HepG2 (cell line): ENCODE measurements at regions not wholly inside any gene's neighbourhood (a gene's known extent, or its start where the extent isn't known, plus 50 kb on each side); places are given as distances from the start of the nearest gene placed in this dataset.
A peak's percentile ranks its signal among the peaks of the same experiment; 100 is the strongest.

Experiments
- AHR ChIP-seq: IDR thresholded peaks from 2 replicates; pipeline ENCODE4 v1.6.1; 2018; ENCODE audit warnings: missing genetic modification reagents, missing compliant biosample characterization
- BRD4 ChIP-seq: sonication (generic); formaldehyde crosslinking; IDR thresholded peaks from 2 replicates; pipeline ENCODE4 v1.4.0; 2020; ENCODE audit warnings: missing genetic modification reagents
- FOXM1 ChIP-seq: sonication (generic); formaldehyde crosslinking; IDR thresholded peaks from 2 replicates; pipeline ENCODE4 v1.5.0; 2020; ENCODE audit warnings: missing genetic modification reagents
- GATAD2A ChIP-seq: IDR thresholded peaks from 2 replicates; pipeline ENCODE4 v1.6.1; 2016
- GPN1 ChIP-seq: sonication (generic); formaldehyde crosslinking; IDR thresholded peaks from 2 replicates; pipeline ENCODE4 v1.5.1; 2020; ENCODE audit warnings: missing genetic modification reagents, borderline replicate concordance
- HOXA3 ChIP-seq: sonication (generic); formaldehyde crosslinking; IDR thresholded peaks from 2 replicates; pipeline ENCODE4 v1.5.0; 2020; ENCODE audit warnings: missing genetic modification reagents
- KLF16 ChIP-seq, 2 experiments: sonication (generic) in 1 of 2; formaldehyde crosslinking in 1 of 2; IDR thresholded peaks; 2 replicates each; pipeline versions ENCODE4 v1.6.1 to v1.8.0; 2016 to 2023; ENCODE audit warnings: missing genetic modification reagents in 2 of 2, missing compliant biosample characterization in 1 of 2
- MAFG ChIP-seq: sonication (generic); formaldehyde crosslinking; IDR thresholded peaks from 2 replicates; pipeline ENCODE4 v1.5.1; 2020; ENCODE audit warnings: mild to moderate bottlenecking, missing genetic modification reagents
- MYNN ChIP-seq: sonication (generic); formaldehyde crosslinking; IDR thresholded peaks from 2 replicates; pipeline ENCODE4 v1.4.0; 2020; ENCODE audit warnings: mild to moderate bottlenecking, low read depth, missing genetic modification reagents
- NFATC3 ChIP-seq: sonication (generic); formaldehyde crosslinking; IDR thresholded peaks from 2 replicates; pipeline ENCODE4 v1.5.1; 2020; ENCODE audit warnings: mild to moderate bottlenecking, missing genetic modification reagents
- SP140L ChIP-seq: sonication (generic); formaldehyde crosslinking; IDR thresholded peaks from 2 replicates; pipeline ENCODE4 v1.4.0; 2020; ENCODE audit warnings: missing genetic modification reagents, borderline replicate concordance
- TBL1XR1 ChIP-seq: fragments of 150-350 bp; IDR thresholded peaks from 2 replicates; pipeline ENCODE4 v1.6.1; 2014; ENCODE audit warnings: borderline replicate concordance, low read length; ENCODE audit not compliant: partially characterized antibody
- TBX3 ChIP-seq: fragments of 450-650 bp; IDR thresholded peaks from 2 replicates; pipeline ENCODE4 v1.6.1; 2017; ENCODE audit warnings: antibody characterized with exemption, mild to moderate bottlenecking, inconsistent platforms, borderline replicate concordance
- ZNF441 ChIP-seq: sonication (generic); formaldehyde crosslinking; IDR thresholded peaks from 2 replicates; pipeline ENCODE4 v1.7.0; 2021; ENCODE audit warnings: missing genetic modification reagents, borderline replicate concordance
- ZNF484 ChIP-seq: sonication (generic); formaldehyde crosslinking; IDR thresholded peaks from 2 replicates; pipeline ENCODE4 v1.5.1; 2020; ENCODE audit warnings: mild to moderate bottlenecking, low read depth, missing genetic modification reagents, borderline replicate concordance
- ZNF510 ChIP-seq: sonication (generic); formaldehyde crosslinking; IDR thresholded peaks from 2 replicates; pipeline ENCODE4 v1.4.0; 2020; ENCODE audit warnings: low read depth, mild to moderate bottlenecking, missing genetic modification reagents
- ZNF644 ChIP-seq: IDR thresholded peaks from 2 replicates; pipeline ENCODE4 v1.6.1; 2016; ENCODE audit warnings: low read depth
- ZSCAN21 ChIP-seq: sonication (generic); formaldehyde crosslinking; IDR thresholded peaks from 2 replicates; pipeline ENCODE4 v1.8.0; 2022; ENCODE audit warnings: mild to moderate bottlenecking, missing genetic modification reagents, moderate library complexity, borderline replicate concordance
- TF ChIP-seq, protein P1 (sequence below): sonication (generic); formaldehyde crosslinking; IDR thresholded peaks from 2 replicates; pipeline ENCODE4 v1.5.0; 2020; ENCODE audit warnings: mild to moderate bottlenecking, missing genetic modification reagents
- TF ChIP-seq, protein P2 (sequence below): sonication (generic); formaldehyde crosslinking; conservative IDR thresholded peaks from 2 replicates; pipeline ENCODE4 v1.4.0; 2020; ENCODE audit warnings: missing genetic modification reagents
- TF ChIP-seq, protein P3 (sequence below): sonication (generic); formaldehyde crosslinking; IDR thresholded peaks from 2 replicates; pipeline ENCODE4; 2020; ENCODE audit warnings: missing genetic modification reagents, mild to moderate bottlenecking, borderline replicate concordance
- TF ChIP-seq, protein P4 (sequence below): sonication (generic); formaldehyde crosslinking; IDR thresholded peaks from 2 replicates; pipeline ENCODE4 v1.4.0; 2020; ENCODE audit warnings: mild to moderate bottlenecking, missing genetic modification reagents, borderline replicate concordance

DNA sequence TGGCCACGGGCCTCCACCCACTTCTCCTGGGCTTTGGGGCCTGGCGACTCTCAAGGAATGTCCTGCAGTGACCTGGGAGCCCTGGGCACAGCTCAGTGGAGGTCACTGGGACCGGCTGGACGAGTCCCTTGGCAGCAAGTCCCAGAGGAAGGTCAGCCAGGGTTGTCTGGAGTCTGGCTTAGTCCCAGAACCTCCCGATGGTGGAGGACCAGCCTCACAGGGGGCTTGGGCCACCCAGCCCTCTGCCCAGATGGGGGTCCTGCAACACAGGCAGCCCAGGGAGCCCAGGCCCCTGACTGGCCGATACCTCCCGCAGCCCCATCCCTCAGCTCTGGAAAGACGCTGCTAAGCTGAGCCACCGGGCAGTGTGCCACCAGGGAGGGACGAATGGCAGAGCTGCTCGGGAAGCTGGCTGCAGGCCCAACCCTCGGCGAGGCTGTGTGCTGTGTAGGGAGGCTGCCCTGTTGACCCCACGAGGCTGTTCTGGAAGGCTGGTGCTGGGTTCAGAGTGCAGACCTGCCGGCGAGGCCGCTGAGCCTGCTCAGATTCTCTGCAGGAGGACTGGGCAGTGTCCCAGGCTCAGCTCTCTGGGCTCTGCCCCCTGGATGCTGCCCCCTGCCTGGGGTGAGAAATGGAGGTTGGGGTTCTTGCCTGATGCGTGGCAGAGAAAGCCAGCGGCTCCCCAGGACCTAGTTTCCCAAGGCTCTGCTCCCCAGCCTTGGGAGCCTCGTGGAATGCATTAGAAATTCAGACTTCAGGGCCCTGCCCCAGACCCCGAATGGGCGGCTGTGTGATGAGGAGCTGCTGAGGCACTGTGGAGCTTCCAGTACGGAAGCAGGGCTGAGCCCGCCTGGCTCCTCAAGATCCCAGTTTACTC lies 61.7 kb downstream of the ADRA2C start (continued):
- TF ChIP-seq, protein P1, sequence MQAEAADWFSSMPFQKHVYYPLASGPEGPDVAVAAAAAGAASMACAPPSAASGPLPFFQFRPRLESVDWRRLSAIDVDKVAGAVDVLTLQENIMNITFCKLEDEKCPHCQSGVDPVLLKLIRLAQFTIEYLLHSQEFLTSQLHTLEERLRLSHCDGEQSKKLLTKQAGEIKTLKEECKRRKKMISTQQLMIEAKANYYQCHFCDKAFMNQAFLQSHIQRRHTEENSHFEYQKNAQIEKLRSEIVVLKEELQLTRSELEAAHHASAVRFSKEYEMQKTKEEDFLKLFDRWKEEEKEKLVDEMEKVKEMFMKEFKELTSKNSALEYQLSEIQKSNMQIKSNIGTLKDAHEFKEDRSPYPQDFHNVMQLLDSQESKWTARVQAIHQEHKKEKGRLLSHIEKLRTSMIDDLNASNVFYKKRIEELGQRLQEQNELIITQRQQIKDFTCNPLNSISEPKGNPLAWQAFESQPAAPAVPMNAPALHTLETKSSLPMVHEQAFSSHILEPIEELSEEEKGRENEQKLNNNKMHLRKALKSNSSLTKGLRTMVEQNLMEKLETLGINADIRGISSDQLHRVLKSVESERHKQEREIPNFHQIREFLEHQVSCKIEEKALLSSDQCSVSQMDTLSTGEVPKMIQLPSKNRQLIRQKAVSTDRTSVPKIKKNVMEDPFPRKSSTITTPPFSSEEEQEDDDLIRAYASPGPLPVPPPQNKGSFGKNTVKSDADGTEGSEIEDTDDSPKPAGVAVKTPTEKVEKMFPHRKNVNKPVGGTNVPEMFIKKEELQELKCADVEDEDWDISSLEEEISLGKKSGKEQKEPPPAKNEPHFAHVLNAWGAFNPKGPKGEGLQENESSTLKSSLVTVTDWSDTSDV (CRISPR knock-in tag): no peak
- TF ChIP-seq TBL1XR1: no peak
- no peak; the same call in 1 of the 2 replicates for TF ChIP-seq ZNF484 (CRISPR knock-in tag)
- peak; percentile 98 for TF ChIP-seq ZSCAN21 (CRISPR knock-in tag)
- TF ChIP-seq FOXM1: no peak
- TF ChIP-seq ZNF510 (CRISPR knock-in tag): no peak
- TF ChIP-seq AHR (CRISPR knock-in tag): no peak
- peak; percentile 82 for TF ChIP-seq ZNF644
- TF ChIP-seq, protein P2, sequence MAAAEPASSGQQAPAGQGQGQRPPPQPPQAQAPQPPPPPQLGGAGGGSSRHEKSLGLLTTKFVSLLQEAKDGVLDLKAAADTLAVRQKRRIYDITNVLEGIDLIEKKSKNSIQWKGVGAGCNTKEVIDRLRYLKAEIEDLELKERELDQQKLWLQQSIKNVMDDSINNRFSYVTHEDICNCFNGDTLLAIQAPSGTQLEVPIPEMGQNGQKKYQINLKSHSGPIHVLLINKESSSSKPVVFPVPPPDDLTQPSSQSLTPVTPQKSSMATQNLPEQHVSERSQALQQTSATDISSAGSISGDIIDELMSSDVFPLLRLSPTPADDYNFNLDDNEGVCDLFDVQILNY (CRISPR knock-in tag): no peak
- TF ChIP-seq ZNF441: peak; percentile 79; the same call in 1 of the 2 replicates
- TF ChIP-seq GATAD2A (CRISPR knock-in tag): peak; percentile 89
- TF ChIP-seq, protein P3, sequence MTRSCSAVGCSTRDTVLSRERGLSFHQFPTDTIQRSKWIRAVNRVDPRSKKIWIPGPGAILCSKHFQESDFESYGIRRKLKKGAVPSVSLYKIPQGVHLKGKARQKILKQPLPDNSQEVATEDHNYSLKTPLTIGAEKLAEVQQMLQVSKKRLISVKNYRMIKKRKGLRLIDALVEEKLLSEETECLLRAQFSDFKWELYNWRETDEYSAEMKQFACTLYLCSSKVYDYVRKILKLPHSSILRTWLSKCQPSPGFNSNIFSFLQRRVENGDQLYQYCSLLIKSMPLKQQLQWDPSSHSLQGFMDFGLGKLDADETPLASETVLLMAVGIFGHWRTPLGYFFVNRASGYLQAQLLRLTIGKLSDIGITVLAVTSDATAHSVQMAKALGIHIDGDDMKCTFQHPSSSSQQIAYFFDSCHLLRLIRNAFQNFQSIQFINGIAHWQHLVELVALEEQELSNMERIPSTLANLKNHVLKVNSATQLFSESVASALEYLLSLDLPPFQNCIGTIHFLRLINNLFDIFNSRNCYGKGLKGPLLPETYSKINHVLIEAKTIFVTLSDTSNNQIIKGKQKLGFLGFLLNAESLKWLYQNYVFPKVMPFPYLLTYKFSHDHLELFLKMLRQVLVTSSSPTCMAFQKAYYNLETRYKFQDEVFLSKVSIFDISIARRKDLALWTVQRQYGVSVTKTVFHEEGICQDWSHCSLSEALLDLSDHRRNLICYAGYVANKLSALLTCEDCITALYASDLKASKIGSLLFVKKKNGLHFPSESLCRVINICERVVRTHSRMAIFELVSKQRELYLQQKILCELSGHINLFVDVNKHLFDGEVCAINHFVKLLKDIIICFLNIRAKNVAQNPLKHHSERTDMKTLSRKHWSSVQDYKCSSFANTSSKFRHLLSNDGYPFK (CRISPR knock-in tag): peak; percentile 58; the same call in 1 of the 2 replicates
- TF ChIP-seq, protein P4, sequence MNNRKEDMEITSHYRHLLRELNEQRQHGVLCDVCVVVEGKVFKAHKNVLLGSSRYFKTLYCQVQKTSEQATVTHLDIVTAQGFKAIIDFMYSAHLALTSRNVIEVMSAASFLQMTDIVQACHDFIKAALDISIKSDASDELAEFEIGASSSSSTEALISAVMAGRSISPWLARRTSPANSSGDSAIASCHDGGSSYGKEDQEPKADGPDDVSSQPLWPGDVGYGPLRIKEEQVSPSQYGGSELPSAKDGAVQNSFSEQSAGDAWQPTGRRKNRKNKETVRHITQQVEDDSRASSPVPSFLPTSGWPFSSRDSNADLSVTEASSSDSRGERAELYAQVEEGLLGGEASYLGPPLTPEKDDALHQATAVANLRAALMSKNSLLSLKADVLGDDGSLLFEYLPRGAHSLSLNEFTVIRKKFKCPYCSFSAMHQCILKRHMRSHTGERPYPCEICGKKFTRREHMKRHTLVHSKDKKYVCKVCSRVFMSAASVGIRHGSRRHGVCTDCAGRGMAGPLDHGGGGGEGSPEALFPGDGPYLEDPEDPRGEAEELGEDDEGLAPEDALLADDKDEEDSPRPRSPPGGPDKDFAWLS: no peak
- peak; percentile 94 for TF ChIP-seq BRD4 (CRISPR knock-in tag)
- no peak for TF ChIP-seq MYNN (CRISPR knock-in tag)
- TF ChIP-seq KLF16 (CRISPR knock-in tag; IDR thresholded peaks at IDR 0.05): peak in 1 of 2 experiments; percentile 49; a peak in 2 of 4 replicates
- peak; percentile 93 for TF ChIP-seq HOXA3 (CRISPR knock-in tag)
- no peak for TF ChIP-seq MAFG (CRISPR knock-in tag)
- TF ChIP-seq NFATC3: no peak
- no peak for TF ChIP-seq SP140L (CRISPR knock-in tag)
- no peak for TF ChIP-seq TBX3
- TF ChIP-seq GPN1 (CRISPR knock-in tag): no peak
